HEK293T (cell line): ENCODE measurements at regions not wholly inside any gene's neighbourhood (a gene's known extent, or its start where the extent isn't known, plus 50 kb on each side); places are given as distances from the start of the nearest gene placed in this dataset.
"Not testable (repeated sequence)": the region's sequence is repeated elsewhere in the genome, so short reads cannot be mapped to it uniquely, and the experiment has no call there.

Experiments
- CTCF ChIA-PET: fragments of 350-600 bp; formaldehyde crosslinking; extraction: SDS; loops from one replicate; lab custom pipeline; 2021; ENCODE audit warnings: antibody characterized with exemption, inconsistent platforms; lab: Yijun Ruan, JAX
- POLR2A ChIA-PET: fragments of 350-600 bp; formaldehyde crosslinking; extraction: SDS; loops from one replicate; lab custom pipeline; 2020; ENCODE audit warnings: antibody characterized with exemption, inconsistent platforms; lab: Yijun Ruan, JAX
- DNase-seq: peaks from one replicate; pipeline ENCODE4 v3.0.0; 2012; ENCODE audit warnings: mixed read lengths; ENCODE audit errors: extremely low spot score
- ARNT ChIP-seq: fragments of 450-650 bp; IDR thresholded peaks from 2 replicates; pipeline ENCODE4 v1.6.1; 2017; ENCODE audit warnings: mild to moderate bottlenecking
- BHLHE40 ChIP-seq: fragments of 450-650 bp; IDR thresholded peaks from 2 replicates; pipeline ENCODE4 v1.6.1; 2016; ENCODE audit warnings: mild to moderate bottlenecking, moderate library complexity, borderline replicate concordance
- CTBP1 ChIP-seq: fragments of 450-650 bp; IDR thresholded peaks from 2 replicates; pipeline ENCODE4 v1.6.1; 2016; ENCODE audit warnings: borderline replicate concordance
- ELF4 ChIP-seq: fragments of 450-650 bp; IDR thresholded peaks from 2 replicates; pipeline ENCODE4 v1.6.1; 2017; ENCODE audit warnings: antibody characterized with exemption
- FOXA1 ChIP-seq: fragments of 450-650 bp; IDR thresholded peaks from 2 replicates; pipeline ENCODE4 v1.6.1; 2016; ENCODE audit warnings: mild to moderate bottlenecking
- FOXK2 ChIP-seq: fragments of 450-650 bp; IDR thresholded peaks from 2 replicates; pipeline ENCODE4 v1.6.1; 2016; ENCODE audit warnings: mild to moderate bottlenecking
- FOXM1 ChIP-seq: fragments of 450-650 bp; IDR thresholded peaks from 2 replicates; pipeline ENCODE4 v1.6.1; 2017; ENCODE audit warnings: mild to moderate bottlenecking, borderline replicate concordance
- HDGF ChIP-seq: fragments of 450-650 bp; IDR thresholded peaks from 2 replicates; pipeline ENCODE4 v1.6.1; 2017; ENCODE audit warnings: antibody characterized with exemption, borderline replicate concordance
- L3MBTL2 ChIP-seq: fragments of 450-650 bp; conservative IDR thresholded peaks from 2 replicates; pipeline ENCODE4 v1.6.1; 2016; ENCODE audit warnings: mild to moderate bottlenecking
- LEF1 ChIP-seq: fragments of 450-650 bp; IDR thresholded peaks from 2 replicates; pipeline ENCODE4 v1.6.1; 2017; ENCODE audit warnings: mild to moderate bottlenecking, borderline replicate concordance
- NFRKB ChIP-seq: fragments of 450-650 bp; IDR thresholded peaks from 2 replicates; pipeline ENCODE4 v1.6.1; 2016; ENCODE audit warnings: mild to moderate bottlenecking, moderate library complexity
- PKNOX1 ChIP-seq: fragments of 450-650 bp; IDR thresholded peaks from 2 replicates; pipeline ENCODE4 v1.6.1; 2016
- SP1 ChIP-seq: fragments of 450-650 bp; IDR thresholded peaks from 2 replicates; pipeline ENCODE4 v1.6.1; 2017
- SUZ12 ChIP-seq: fragments of 450-650 bp; IDR thresholded peaks from 2 replicates; pipeline ENCODE4 v1.6.1; 2016; ENCODE audit warnings: mild to moderate bottlenecking
- TARDBP ChIP-seq: fragments of 450-650 bp; IDR thresholded peaks from 2 replicates; pipeline ENCODE4 v1.6.1; 2016
- ZNF384 ChIP-seq: fragments of 450-650 bp; IDR thresholded peaks from 2 replicates; pipeline ENCODE4 v1.6.1; 2016

DNA sequence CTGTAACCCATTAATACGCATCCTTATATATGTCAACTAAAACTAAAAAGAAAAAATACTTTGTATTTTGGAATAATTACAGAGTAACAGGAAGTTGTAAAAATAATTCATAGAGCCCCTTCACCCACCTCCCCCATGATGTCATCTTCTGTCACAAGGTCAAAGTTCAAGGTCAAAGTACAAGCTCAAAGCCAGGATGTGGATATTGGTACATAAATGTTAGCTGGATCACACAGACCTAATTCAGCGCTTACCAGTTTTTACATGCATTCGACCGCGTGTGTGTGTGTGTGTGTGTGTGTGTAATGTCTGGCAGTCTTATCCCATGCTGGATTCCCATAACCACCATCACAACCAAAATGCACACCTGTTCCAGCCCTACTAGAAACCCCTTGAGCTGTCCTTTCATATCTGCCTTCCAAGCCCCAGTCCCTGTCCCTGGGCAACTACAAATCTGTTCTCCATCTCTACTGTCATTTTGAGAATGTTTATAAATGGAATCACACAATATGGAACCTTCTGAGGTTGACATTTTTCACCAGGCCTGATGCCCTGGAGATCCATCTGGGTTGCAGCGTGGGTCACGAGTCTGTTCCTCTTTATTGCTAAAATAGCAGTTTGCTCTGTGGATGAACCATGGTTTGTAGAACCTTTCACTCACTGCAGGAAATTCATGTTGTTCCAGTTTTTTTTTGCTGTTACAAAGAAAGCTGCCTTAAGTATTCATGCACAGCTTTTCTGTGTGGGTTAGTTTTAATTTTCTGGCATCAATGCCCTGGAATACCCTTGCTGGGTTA lies 153.6 kb upstream of the PITRM1 start:
- no peak for DNase-seq
- TF ChIP-seq CTBP1 (no peak), BHLHE40 (no peak), FOXK2 (no peak), TARDBP (no peak), ZNF384 (no peak), LEF1 (no peak), HDGF (no peak), NFRKB (no peak), ARNT (no peak), SUZ12 (no peak), L3MBTL2 (no peak), FOXA1 (no peak)
- CTCF ChIA-PET, result no interaction called here
- POLR2A ChIA-PET, result no interaction called here

GRCh38 chr10:3324612-3325038 lies 152.0 kb upstream of the PITRM1 start:
- ChIA-PET CTCF (no interaction called here), POLR2A (no interaction called here)
- DNase-seq, result no peak
- TF ChIP-seq PKNOX1 (no peak), ZNF384 (no peak), ARNT (no peak), CTBP1 (no peak), HDGF (no peak), FOXA1 (no peak), NFRKB (no peak), FOXK2 (no peak), ELF4 (no peak), FOXM1 (no peak)

DNA sequence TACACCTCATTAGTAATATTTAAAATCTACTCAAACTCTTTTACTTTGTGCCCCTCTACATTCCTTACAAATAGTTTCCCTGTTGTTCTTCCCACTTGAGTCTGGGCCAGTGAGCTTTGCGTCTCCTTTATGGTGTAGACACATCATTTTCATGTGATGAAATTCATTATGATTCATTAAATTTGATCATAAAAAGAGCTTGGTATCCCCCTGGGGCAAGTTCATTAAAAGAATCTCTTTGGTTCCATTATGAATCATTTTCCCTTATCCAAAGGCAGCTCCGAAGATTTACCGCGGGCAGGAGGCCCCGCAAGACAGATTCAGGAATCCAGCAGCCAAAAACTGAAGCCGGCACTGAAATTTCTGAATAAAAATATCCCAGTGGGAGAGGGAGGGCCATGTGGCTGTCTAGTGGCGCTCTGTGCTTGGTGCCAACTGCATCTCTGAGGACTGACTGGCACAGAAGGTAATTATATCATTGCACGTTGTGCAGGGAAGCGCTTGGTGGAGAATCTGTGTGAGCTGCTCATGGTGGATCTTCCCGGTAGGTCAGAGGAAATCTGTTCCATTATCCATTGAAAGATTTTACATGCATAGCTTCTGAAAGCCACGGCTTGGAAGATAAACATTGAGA lies 151.4 kb upstream of the PITRM1 start:
- DNase-seq, result no peak
- no peak for TF ChIP-seq CTBP1
- TF ChIP-seq L3MBTL2, result no peak
- no peak for TF ChIP-seq PKNOX1
- ChIA-PET CTCF (no interaction called here), POLR2A (no interaction called here)

- TF ChIP-seq ELF4 (no peak), PKNOX1 (no peak), L3MBTL2 (no peak), HDGF (no peak)
- ChIA-PET POLR2A (no interaction called here), CTCF (no interaction called here)
- no peak for DNase-seq
Observed at GRCh38 chr10:3321123-3321522, 148.5 kb upstream of the PITRM1 start.

DNA sequence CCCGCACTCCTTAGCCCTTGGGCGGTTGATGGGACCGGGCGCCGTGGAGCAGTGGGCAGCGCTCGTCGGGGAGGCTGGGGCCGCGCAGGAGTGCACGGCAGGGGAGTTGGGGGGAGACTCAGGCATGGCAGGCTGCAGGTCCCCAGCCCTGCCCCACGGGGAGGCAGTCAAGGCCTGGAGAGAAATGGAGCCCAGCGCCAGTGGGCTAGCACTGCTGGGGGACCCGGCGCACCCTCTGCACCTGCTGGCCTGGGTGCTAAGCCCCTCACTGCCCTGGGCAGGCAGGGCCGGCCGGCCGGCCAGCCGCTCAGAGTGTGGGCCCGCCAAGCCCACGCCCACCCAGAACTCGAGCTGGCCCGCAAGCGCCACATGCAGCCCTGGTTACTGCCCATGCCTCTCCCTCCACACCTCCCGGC lies 147.2 kb upstream of the PITRM1 start:
- POLR2A ChIA-PET, result no interaction called here
- no peak for TF ChIP-seq ZNF384
- TF ChIP-seq FOXK2, result no peak
- TF ChIP-seq HDGF, result no peak
- no peak for TF ChIP-seq SUZ12
- TF ChIP-seq SP1, result no peak
- TF ChIP-seq LEF1, result no peak
- TF ChIP-seq BHLHE40, result no peak
- TF ChIP-seq ELF4, result no peak
- DNase-seq, result no peak
- CTCF ChIA-PET, result no interaction called here

DNA sequence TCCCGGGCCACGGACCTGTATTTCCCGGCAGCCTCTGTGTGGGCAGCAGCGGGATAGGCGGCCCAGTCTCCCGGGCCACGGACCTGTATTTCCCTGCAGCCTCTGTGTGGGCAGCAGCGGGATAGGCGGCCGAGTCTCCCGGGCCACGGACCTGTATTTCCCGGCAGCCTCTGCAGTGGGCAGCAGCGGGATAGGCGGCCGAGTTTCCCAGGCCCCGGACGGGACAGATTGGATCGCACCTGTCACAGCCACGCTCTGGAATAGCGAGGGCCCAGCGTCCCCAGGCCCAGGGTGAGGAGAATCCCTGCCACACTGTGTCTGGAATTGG lies 145.9 kb upstream of the PITRM1 start:
- POLR2A ChIA-PET, CTCF ChIA-PET, DNase-seq: not testable (repeated sequence)

- DNase-seq, POLR2A ChIA-PET, CTCF ChIA-PET: not testable (repeated sequence)
Observed at GRCh38 chr10:3317553-3318479, 145.2 kb upstream of the PITRM1 start.

- DNase-seq, POLR2A ChIA-PET, CTCF ChIA-PET: not testable (repeated sequence)
Observed at GRCh38 chr10:3314445-3315085, 142.0 kb upstream of the PITRM1 start.

DNA sequence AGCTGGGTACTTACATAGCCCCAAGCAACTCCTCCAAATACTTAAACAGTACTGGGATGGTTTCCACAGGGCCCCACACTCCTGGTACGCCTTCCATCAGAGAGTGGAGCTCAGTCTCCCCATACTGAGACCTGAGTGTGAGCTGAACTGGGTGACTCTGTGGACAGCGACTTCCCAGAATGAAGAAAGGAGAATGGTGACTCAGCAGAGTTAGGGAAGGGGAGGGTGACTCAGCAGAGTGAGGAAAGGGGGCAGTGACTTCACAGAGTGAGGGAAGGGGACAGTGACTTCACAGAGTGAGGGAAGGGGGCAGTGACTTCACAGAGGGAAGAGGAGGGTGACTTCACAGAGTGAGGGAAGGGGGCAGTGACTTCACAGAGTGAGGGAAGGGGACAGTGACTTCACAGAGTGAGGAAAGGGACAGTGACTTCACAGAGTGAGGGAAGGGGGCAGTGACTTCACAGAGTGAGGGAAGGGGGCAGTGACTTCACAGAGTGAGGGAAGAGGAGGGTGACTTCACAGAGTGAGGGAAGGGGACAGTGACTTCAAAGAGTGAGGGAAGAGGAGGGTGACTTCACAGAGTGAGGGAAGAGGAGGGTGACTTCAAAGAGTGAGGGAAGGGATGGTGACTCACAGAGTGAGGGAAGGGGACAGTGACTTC lies 141.3 kb upstream of the PITRM1 start:
- CTCF ChIA-PET, DNase-seq, POLR2A ChIA-PET: not testable (repeated sequence)
